GM21423 (cell line): ENCODE measurements at regions not wholly inside any gene's neighbourhood (a gene's known extent, or its start where the extent isn't known, plus 50 kb on each side); places are given as distances from the start of the nearest gene placed in this dataset.
A peak's percentile ranks its signal among the peaks of the same experiment; 100 is the strongest.
"Not testable (repeated sequence)": the region's sequence is repeated elsewhere in the genome, so short reads cannot be mapped to it uniquely, and the experiment has no call there.

ENCODE experiments used
- ATAC-seq: cut with Tn5 transposase; IDR thresholded peaks from one replicate; pipeline ENCODE4 v1.9.1; 2021; ENCODE audit warnings: mild to moderate bottlenecking, moderate library complexity; ENCODE audit not compliant: unreplicated experiment

GRCh38 chr3:181917027-181917426 is 205.3 kb downstream of the SOX2 start:
- ATAC-seq = no peak

GRCh38 chr3:181919375-181919774 is 207.7 kb downstream of the SOX2 start:
- ATAC-seq = no peak

GRCh38 chr3:181920409-181920808 is 208.7 kb downstream of the SOX2 start:
- no peak for ATAC-seq

- ATAC-seq = peak; percentile 95
These were observed 209.5 kb downstream of the SOX2 start for GRCh38 chr3:181921220-181921619.

GRCh38 chr3:181925841-181926240 is 214.1 kb downstream of the SOX2 start:
- ATAC-seq = not testable (repeated sequence)

- no peak for ATAC-seq
These were observed 217.8 kb downstream of the SOX2 start for GRCh38 chr3:181929501-181929900.

- ATAC-seq = no peak
These were observed 218.4 kb downstream of the SOX2 start for GRCh38 chr3:181930105-181930504.

- ATAC-seq = peak; percentile 57
These were observed 220.3 kb downstream of the SOX2 start for GRCh38 chr3:181932039-181932438.

- no peak for ATAC-seq
These were observed 221.4 kb downstream of the SOX2 start for GRCh38 chr3:181933052-181933618.

GRCh38 chr3:181935915-181936314 is 224.2 kb downstream of the SOX2 start:
- ATAC-seq = no peak

- ATAC-seq = no peak
These were observed 225.0 kb downstream of the SOX2 start for GRCh38 chr3:181936774-181937173.

- ATAC-seq = not testable (repeated sequence)
These were observed 226.9 kb downstream of the SOX2 start for GRCh38 chr3:181938580-181938979.

GRCh38 chr3:181940703-181941102 is 229.0 kb downstream of the SOX2 start:
- no peak for ATAC-seq

GRCh38 chr3:181941250-181941649 is 229.5 kb downstream of the SOX2 start:
- no peak for ATAC-seq

GRCh38 chr3:181943285-181943684 is 231.6 kb downstream of the SOX2 start:
- no peak for ATAC-seq

- no peak for ATAC-seq
These were observed 235.9 kb downstream of the SOX2 start for GRCh38 chr3:181947606-181948005.

GRCh38 chr3:181948286-181948685 is 236.6 kb downstream of the SOX2 start:
- no peak for ATAC-seq

GRCh38 chr3:181952221-181952620 is 240.5 kb downstream of the SOX2 start:
- ATAC-seq = no peak

- ATAC-seq = no peak
These were observed 241.2 kb downstream of the SOX2 start for GRCh38 chr3:181952929-181953328.

GRCh38 chr3:181955566-181955965 is 243.8 kb downstream of the SOX2 start:
- no peak for ATAC-seq

- no peak for ATAC-seq
These were observed 244.4 kb downstream of the SOX2 start for GRCh38 chr3:181956122-181956521.

- no peak for ATAC-seq
These were observed 254.7 kb downstream of the SOX2 start for GRCh38 chr3:181966393-181966792.

- ATAC-seq = no peak
These were observed 258.2 kb downstream of the SOX2 start for GRCh38 chr3:181969925-181970324.
